ENCODE measurements at regions not wholly inside any gene's neighbourhood (a gene's known extent, or its start where the extent isn't known, plus 50 kb on each side); places are given as distances from the start of the nearest gene placed in this dataset.

DNA sequence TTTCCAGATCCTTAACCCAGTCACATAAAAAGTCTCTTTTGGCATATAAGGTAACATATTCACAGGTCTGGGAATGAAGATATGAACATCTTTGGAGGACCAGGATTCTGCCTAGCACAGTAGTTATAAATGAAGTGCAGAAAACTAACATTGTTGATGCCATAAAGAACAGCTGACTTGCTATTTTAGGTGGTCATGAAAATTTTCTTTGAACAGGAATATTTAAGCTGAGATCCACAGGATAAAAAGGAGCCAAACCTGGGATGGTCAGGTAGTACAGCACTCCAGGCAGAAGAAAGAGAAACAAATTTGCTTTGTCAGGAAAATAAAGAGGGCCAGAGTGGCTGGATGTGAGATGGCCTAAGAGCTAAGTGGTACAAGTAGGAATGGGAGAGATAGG is 80.0 kb downstream of the CENPW start:
- Histone ChIP-seq H3K36me3 (no peaks in the 10 kb centered on the region), H3K27me3 (ENCODE audit: low read depth) (no peaks in the 10 kb centered on the region), H3K4me1 (no peaks in the 10 kb centered on the region), H3K9me3 (replicated peaks) (peaks cover 3% of the 10 kb centered on the region), H3K4me3 (no peak overlapping the region), H3K27ac (replicated peaks) (no peak overlapping the region)
- DNase-seq: no peak
- TF ChIP-seq, protein P1, sequence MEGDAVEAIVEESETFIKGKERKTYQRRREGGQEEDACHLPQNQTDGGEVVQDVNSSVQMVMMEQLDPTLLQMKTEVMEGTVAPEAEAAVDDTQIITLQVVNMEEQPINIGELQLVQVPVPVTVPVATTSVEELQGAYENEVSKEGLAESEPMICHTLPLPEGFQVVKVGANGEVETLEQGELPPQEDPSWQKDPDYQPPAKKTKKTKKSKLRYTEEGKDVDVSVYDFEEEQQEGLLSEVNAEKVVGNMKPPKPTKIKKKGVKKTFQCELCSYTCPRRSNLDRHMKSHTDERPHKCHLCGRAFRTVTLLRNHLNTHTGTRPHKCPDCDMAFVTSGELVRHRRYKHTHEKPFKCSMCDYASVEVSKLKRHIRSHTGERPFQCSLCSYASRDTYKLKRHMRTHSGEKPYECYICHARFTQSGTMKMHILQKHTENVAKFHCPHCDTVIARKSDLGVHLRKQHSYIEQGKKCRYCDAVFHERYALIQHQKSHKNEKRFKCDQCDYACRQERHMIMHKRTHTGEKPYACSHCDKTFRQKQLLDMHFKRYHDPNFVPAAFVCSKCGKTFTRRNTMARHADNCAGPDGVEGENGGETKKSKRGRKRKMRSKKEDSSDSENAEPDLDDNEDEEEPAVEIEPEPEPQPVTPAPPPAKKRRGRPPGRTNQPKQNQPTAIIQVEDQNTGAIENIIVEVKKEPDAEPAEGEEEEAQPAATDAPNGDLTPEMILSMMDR (IDR thresholded peaks at IDR 0.05; ENCODE audit: borderline replicate concordance): no peak
- intact Hi-C loops (cut with micrococcal nuclease): no loop called here

DNA sequence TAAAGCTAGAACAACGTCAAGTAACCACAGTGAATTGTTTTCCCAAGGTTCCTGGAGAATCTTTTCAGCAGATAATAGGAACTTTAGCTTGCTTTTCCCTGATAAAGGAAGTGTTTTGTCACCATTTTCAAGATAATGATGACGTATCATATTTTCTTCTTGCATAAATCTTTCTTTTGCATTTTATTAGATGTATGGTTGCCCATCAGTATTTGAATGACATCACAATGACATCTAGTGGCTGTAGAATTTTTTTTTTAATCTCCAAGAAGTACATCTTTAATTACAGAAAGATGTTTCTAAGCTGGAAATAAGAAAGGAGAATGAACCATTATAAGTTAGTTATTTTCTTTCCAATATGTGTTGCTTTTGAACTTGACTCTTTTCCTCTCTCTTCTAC is 83.0 kb downstream of the CENPW start:
- Histone ChIP-seq H3K4me1 (no peaks in the 10 kb centered on the region), H3K36me3 (no peaks in the 10 kb centered on the region), H3K9me3 (replicated peaks) (no peaks in the 10 kb centered on the region), H3K4me3 (no peak overlapping the region), H3K27ac (replicated peaks) (no peak overlapping the region), H3K27me3 (ENCODE audit: low read depth) (no peaks in the 10 kb centered on the region)
- TF ChIP-seq, protein P1 (IDR thresholded peaks at IDR 0.05; ENCODE audit: borderline replicate concordance): no peak
- no peak for DNase-seq
- intact Hi-C loops (cut with micrococcal nuclease): no loop called here

DNA sequence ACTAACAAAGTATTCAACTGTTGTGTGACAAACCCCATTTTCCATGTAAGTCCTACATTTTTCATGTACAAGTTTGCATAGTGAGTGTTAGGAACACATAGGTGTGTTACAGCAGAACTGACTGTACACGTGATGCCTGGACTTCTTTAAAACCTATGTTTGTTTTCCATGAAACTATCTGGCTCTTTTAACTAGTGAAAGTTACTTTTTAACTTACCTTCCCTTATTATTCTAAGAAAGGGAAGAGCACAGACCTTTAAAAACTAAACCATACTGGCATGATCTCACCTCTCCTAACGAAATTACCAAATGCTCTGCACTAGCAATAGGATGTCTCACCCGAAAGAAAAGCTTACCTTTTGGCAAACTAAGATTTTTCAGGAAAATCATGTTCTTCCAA is 87.8 kb downstream of the CENPW start:
- no peak overlapping the region for H3K4me3 ChIP-seq
- no peaks in the 10 kb centered on the region for H3K27me3 ChIP-seq (ENCODE audit: low read depth)
- intact Hi-C loops (cut with micrococcal nuclease): no loop called here
- H3K9me3 ChIP-seq (replicated peaks): no peaks in the 10 kb centered on the region
- H3K27ac ChIP-seq (replicated peaks): no peak overlapping the region
- TF ChIP-seq, protein P1 (IDR thresholded peaks at IDR 0.05; ENCODE audit: borderline replicate concordance): no peak
- no peaks in the 10 kb centered on the region for H3K4me1 ChIP-seq
- no peak for DNase-seq
- no peaks in the 10 kb centered on the region for H3K36me3 ChIP-seq

DNA sequence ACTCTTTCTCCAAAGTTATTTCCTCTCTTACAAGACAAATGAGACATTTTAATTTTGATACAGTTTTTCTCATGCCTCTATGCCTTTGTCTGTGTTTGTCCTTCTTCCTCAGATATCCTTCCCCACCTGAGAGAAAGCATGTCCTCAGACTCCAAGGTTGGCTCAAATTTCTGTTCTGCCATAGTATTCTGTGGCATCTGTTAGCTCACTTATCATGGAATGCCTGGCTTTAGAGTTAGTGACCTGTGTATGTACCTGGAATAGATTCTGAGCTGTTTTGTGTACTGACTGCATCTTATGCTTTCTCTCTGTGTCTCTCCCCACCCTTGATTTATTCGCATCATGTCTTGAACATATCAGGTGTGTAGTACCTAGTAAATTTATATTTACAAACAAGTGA is 90.0 kb downstream of the CENPW start:
- Histone ChIP-seq H3K4me1 (no peaks in the 10 kb centered on the region), H3K4me3 (no peak overlapping the region), H3K9me3 (replicated peaks) (no peaks in the 10 kb centered on the region), H3K27ac (replicated peaks) (no peak overlapping the region), H3K27me3 (ENCODE audit: low read depth) (no peaks in the 10 kb centered on the region), H3K36me3 (no peaks in the 10 kb centered on the region)
- DNase-seq: no peak
- TF ChIP-seq, protein P1 (IDR thresholded peaks at IDR 0.05; ENCODE audit: borderline replicate concordance): no peak
- intact Hi-C loops (cut with micrococcal nuclease): no loop called here

DNA sequence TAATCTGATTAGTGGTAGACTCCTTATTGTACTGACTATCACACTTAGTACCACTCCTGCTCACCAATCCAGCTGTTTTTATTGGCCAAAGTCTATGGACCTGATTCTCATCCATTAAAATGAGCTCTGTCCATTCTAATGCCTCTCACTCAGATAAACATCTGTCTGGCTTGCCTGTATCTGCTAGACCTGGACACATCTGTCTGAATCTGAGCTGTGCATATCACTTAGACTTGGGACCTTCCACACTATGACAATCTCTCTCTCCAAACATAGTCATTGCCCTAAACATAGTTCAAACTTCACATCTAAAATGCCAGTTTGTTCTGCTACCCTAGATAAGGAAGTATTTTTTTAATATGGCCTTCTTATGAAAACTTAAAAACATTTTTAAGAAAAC is 92.6 kb downstream of the CENPW start:
- no peak overlapping the region for H3K4me3 ChIP-seq
- no peaks in the 10 kb centered on the region for H3K27me3 ChIP-seq (ENCODE audit: low read depth)
- no peaks in the 10 kb centered on the region for H3K4me1 ChIP-seq
- no peaks in the 10 kb centered on the region for H3K9me3 ChIP-seq (replicated peaks)
- intact Hi-C loops (cut with micrococcal nuclease): no loop called here
- no peak overlapping the region for H3K27ac ChIP-seq (replicated peaks)
- no peaks in the 10 kb centered on the region for H3K36me3 ChIP-seq
- DNase-seq: no peak
- TF ChIP-seq, protein P1 (IDR thresholded peaks at IDR 0.05; ENCODE audit: borderline replicate concordance): no peak

DNA sequence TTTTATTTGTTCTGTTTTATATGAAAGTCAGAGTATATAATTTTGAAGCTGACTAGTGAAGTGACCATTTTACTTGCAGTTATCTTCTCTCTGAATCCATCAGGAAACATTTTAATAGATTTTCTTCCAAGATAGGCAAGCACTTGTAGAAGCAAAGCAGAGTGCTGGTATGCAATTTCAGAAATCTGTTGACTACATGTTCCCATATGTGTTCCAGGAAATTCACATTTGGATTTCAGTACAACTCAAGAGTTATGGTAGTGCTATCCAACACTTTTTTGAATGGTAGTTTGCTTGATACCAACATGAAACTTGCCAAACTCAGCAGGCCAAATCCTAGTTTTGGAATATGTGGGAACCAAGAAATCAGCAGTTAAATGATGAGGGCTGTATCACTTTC is 94.0 kb downstream of the CENPW start:
- TF ChIP-seq, protein P1 (IDR thresholded peaks at IDR 0.05; ENCODE audit: borderline replicate concordance): no peak
- intact Hi-C loops (cut with micrococcal nuclease): no loop called here

More for the DNA sequence above, 94.0 kb downstream of the CENPW start:
- Histone ChIP-seq H3K9me3 (replicated peaks) (no peaks in the 10 kb centered on the region), H3K4me1 (no peaks in the 10 kb centered on the region), H3K36me3 (no peaks in the 10 kb centered on the region), H3K27ac (replicated peaks) (no peak overlapping the region), H3K27me3 (ENCODE audit: low read depth) (no peaks in the 10 kb centered on the region), H3K4me3 (no peak overlapping the region)
- no peak for DNase-seq

All from left ventricle myocardium inferior (tissue), 1 donor.